ENCODE measurements at regions not wholly inside any gene's neighbourhood (a gene's known extent, or its start where the extent isn't known, plus 50 kb on each side); places are given as distances from the start of the nearest gene placed in this dataset.
"Not testable (repeated sequence)": the region's sequence is repeated elsewhere in the genome, so short reads cannot be mapped to it uniquely, and the experiment has no call there.

GRCh38 chr3:128546646-128547045 lies 53.6 kb upstream of the GATA2 start:
- Histone ChIP-seq H3K27ac (no peak overlapping the region), H3K4me3 (no peak overlapping the region), H3K27me3 (no peaks in the 10 kb centered on the region), H3K9me3 (replicated peaks in 1 of 3) (no peaks in the 10 kb centered on the region), H3K4me1 (replicated peaks in 1 of 2) (no peaks in the 10 kb centered on the region), H3K36me3 (replicated peaks in 1 of 2) (no peaks in the 10 kb centered on the region)
- DNase-seq: no peak
- WGBS, 4 donors: 66 to 72% (median 70%) methylated on average over 5 of the region's 5 CpGs
- TF ChIP-seq POLR2A (IDR thresholded peaks at IDR 0.05): no peak
- no peak for TF ChIP-seq CTCF (IDR thresholded peaks at IDR 0.05)
- intact Hi-C loops (cut with DNase I): no loop called here

GRCh38 chr3:128545120-128545752 lies 52.2 kb upstream of the GATA2 start:
- TF ChIP-seq POLR2A (IDR thresholded peaks at IDR 0.05): no peak
- no peak for TF ChIP-seq CTCF (IDR thresholded peaks at IDR 0.05)
- no peak overlapping the region for H3K27ac ChIP-seq
- H3K4me1 ChIP-seq (replicated peaks in 1 of 2): no peaks in the 10 kb centered on the region
- no peak for DNase-seq
- no peak overlapping the region for H3K4me3 ChIP-seq
- peaks cover 6% of the 10 kb centered on the region for H3K27me3 ChIP-seq
- intact Hi-C loops (cut with DNase I): no loop called here
- 87 to 94% (median 91%) methylated on average over 8 of the region's 8 CpGs for WGBS, 4 donors
- H3K9me3 ChIP-seq (replicated peaks in 1 of 3): no peaks in the 10 kb centered on the region
- no peaks in the 10 kb centered on the region for H3K36me3 ChIP-seq (replicated peaks in 1 of 2)

- H3K27me3 ChIP-seq: peaks cover 6% of the 10 kb centered on the region
- H3K27ac ChIP-seq: no peak overlapping the region
- H3K9me3 ChIP-seq (replicated peaks in 1 of 3): no peaks in the 10 kb centered on the region
- TF ChIP-seq POLR2A (IDR thresholded peaks at IDR 0.05) (no peak), CTCF (IDR thresholded peaks at IDR 0.05) (no peak)
- H3K4me1 ChIP-seq (replicated peaks in 1 of 2): no peaks in the 10 kb centered on the region
- H3K36me3 ChIP-seq (replicated peaks in 1 of 2): no peaks in the 10 kb centered on the region
- DNase-seq: no peak
- no peak overlapping the region for H3K4me3 ChIP-seq
- intact Hi-C loops (cut with DNase I): no loop called here
Observed at GRCh38 chr3:128544190-128544589, 51.2 kb upstream of the GATA2 start.

- 80 to 89% (median 82%) methylated on average over 6 of the region's 6 CpGs for WGBS, 4 donors
- H3K4me1 ChIP-seq (replicated peaks in 1 of 2); intact Hi-C loops (cut with DNase I): not testable (repeated sequence)
Observed at GRCh38 chr3:128543570-128544174, 50.7 kb upstream of the GATA2 start.

More at GRCh38 chr3:128543570-128544174, 50.7 kb upstream of the GATA2 start:
- H3K9me3 ChIP-seq (replicated peaks in 1 of 3); H3K4me3 ChIP-seq; H3K36me3 ChIP-seq (replicated peaks in 1 of 2); H3K27ac ChIP-seq; DNase-seq; H3K27me3 ChIP-seq: not testable (repeated sequence)
